Caco-2 (cell line): ENCODE measurements at regions not wholly inside any gene's neighbourhood (a gene's known extent, or its start where the extent isn't known, plus 50 kb on each side); places are given as distances from the start of the nearest gene placed in this dataset.

Experiments used
- BruUV-seq: library from RNA; stranded (reverse); fragments of 400-500 nt; replicated peaks from 2 replicates; lab custom pipeline; 2021; lab: Mats Ljungman, UMichigan
- CTCF ChIA-PET: fragments of 300-600 bp; sonication (Branson Sonifier 250); formaldehyde crosslinking; loops from one replicate; lab custom pipeline; 2022; ENCODE audit warnings: antibody characterized with exemption; lab: Charles Lee
- POLR2A ChIA-PET: fragments of 300-600 bp; sonication (Branson Sonifier 250); formaldehyde crosslinking; loops from one replicate; lab custom pipeline; 2022; ENCODE audit warnings: antibody characterized with exemption; lab: Charles Lee
- DNase-seq, 2 experiments: peaks; one replicate each; pipeline versions ENCODE4 v3.0.0 to v3.0.0-alpha.2; 2020 to 2022
- H3K27me3 ChIP-seq: replicated peaks from 2 replicates; pipeline ENCODE4 v1.6.0; 2011; ENCODE audit warnings: low read length; ENCODE audit not compliant: control insufficient read depth, insufficient read depth
- H3K36me3 ChIP-seq: 2 replicates; pipeline ENCODE4 v1.5.1; 2011; ENCODE audit warnings: low read length; ENCODE audit not compliant: control insufficient read depth, insufficient read depth
- H3K4me1 ChIP-seq: fragments of 250-450 bp; sonication (Bioruptor Pico); 2 replicates; pipeline ENCODE4 v1.5.1; 2020; ENCODE audit warnings: mild to moderate bottlenecking
- H3K4me3 ChIP-seq: 2 replicates; pipeline ENCODE4 v1.5.1; 2011; ENCODE audit warnings: low read depth, mild to moderate bottlenecking, control low read depth, low read length
- H3K9me3 ChIP-seq: fragments of 250-450 bp; sonication (Bioruptor Pico); 2 replicates; pipeline ENCODE4 v1.5.1; 2020; ENCODE audit warnings: mild to moderate bottlenecking, moderate library complexity
- H3K27ac Mint-ChIP-seq: one replicate; pipeline ENCODE4 v1.8.0; 2022; ENCODE audit warnings: mixed read lengths; ENCODE audit not compliant: unreplicated experiment
- H3K27me3 Mint-ChIP-seq: one replicate; pipeline ENCODE4 v1.8.0; 2022; ENCODE audit warnings: mixed read lengths; ENCODE audit not compliant: insufficient read depth, unreplicated experiment
- H3K36me3 Mint-ChIP-seq: one replicate; pipeline ENCODE4 v1.8.0; 2022; ENCODE audit warnings: mild to moderate bottlenecking, mixed read lengths; ENCODE audit not compliant: insufficient read depth, unreplicated experiment
- H3K4me1 Mint-ChIP-seq: one replicate; pipeline ENCODE4 v1.8.0; 2022; ENCODE audit warnings: low read depth, mixed read lengths; ENCODE audit not compliant: unreplicated experiment
- H3K4me3 Mint-ChIP-seq: one replicate; pipeline ENCODE4 v1.8.0; 2022; ENCODE audit warnings: mild to moderate bottlenecking, moderate library complexity, mixed read lengths; ENCODE audit not compliant: unreplicated experiment
- H3K9me3 Mint-ChIP-seq: one replicate; pipeline ENCODE4 v1.8.0; 2022; ENCODE audit warnings: mixed read lengths; ENCODE audit not compliant: unreplicated experiment
- intact Hi-C: fragments of 100-400 bp; cut with micrococcal nuclease; formaldehyde crosslinking; loops from one replicate; pipeline ENCODE4 v1.10.0; 2022; ENCODE audit not compliant: unreplicated experiment
- TF ChIP-seq, protein P1 (sequence below), 2 experiments: fragments of 200-600 bp in 1 of 2; IDR thresholded peaks; 1 replicate in 1 of 2; 2 replicates in 1 of 2; pipeline versions ENCODE4 v1.5.1 to v1.8.0; 2011 to 2022; ENCODE audit warnings: antibody characterized with exemption in 1 of 2, control low read depth in 1 of 2, inconsistent platforms in 1 of 2, low read depth in 1 of 2, low read length in 1 of 2, mild to moderate bottlenecking in 1 of 2, moderate library complexity in 1 of 2; ENCODE audit not compliant: insufficient read depth in 1 of 2, severe bottlenecking in 1 of 2, unreplicated experiment in 1 of 2

DNA sequence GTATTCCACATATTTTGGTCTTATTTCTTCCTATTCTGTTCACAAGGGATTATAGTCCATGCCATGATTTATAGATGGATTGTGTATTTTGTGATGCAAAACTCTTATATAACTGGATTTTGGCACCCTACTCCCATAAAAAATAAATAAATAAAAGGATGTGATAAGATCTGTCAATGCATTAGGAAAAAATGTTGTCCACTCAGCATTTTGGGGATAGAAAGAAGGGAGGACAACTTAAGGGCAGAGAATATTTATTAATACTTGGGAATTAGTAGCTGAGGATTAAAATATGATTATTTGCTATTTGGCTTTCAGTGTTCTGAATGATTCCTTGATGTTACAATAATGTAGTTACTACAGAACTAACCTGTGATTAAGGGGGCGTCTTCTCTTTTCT lies 682.6 kb downstream of the ZBBX start:
- H3K4me3 Mint-ChIP-seq = no peak overlapping the region
- no peaks in the 10 kb centered on the region for H3K36me3 Mint-ChIP-seq
- Histone ChIP-seq H3K27me3 (no peaks in the 10 kb centered on the region), H3K36me3 (no peaks in the 10 kb centered on the region), H3K4me3 (no peak overlapping the region), H3K4me1 (no peaks in the 10 kb centered on the region), H3K9me3 (no peaks in the 10 kb centered on the region)
- H3K27me3 Mint-ChIP-seq = no peaks in the 10 kb centered on the region
- H3K27ac Mint-ChIP-seq = no peak overlapping the region
- H3K9me3 Mint-ChIP-seq = peaks cover 11% of the 10 kb centered on the region
- H3K4me1 Mint-ChIP-seq = no peaks in the 10 kb centered on the region
- CTCF ChIA-PET = no interaction called here
- intact Hi-C loops = no loop called here
- TF ChIP-seq, protein P1, sequence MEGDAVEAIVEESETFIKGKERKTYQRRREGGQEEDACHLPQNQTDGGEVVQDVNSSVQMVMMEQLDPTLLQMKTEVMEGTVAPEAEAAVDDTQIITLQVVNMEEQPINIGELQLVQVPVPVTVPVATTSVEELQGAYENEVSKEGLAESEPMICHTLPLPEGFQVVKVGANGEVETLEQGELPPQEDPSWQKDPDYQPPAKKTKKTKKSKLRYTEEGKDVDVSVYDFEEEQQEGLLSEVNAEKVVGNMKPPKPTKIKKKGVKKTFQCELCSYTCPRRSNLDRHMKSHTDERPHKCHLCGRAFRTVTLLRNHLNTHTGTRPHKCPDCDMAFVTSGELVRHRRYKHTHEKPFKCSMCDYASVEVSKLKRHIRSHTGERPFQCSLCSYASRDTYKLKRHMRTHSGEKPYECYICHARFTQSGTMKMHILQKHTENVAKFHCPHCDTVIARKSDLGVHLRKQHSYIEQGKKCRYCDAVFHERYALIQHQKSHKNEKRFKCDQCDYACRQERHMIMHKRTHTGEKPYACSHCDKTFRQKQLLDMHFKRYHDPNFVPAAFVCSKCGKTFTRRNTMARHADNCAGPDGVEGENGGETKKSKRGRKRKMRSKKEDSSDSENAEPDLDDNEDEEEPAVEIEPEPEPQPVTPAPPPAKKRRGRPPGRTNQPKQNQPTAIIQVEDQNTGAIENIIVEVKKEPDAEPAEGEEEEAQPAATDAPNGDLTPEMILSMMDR (IDR thresholded peaks at IDR 0.05; ENCODE audit: insufficient read depth in 1 of 2, low read depth in 1 of 2, low read length in 1 of 2, severe bottlenecking in 1 of 2, unreplicated experiment in 1 of 2) = no peak
- DNase-seq = no peak
- BruUV-seq = no TSS peak
- POLR2A ChIA-PET = no interaction called here

DNA sequence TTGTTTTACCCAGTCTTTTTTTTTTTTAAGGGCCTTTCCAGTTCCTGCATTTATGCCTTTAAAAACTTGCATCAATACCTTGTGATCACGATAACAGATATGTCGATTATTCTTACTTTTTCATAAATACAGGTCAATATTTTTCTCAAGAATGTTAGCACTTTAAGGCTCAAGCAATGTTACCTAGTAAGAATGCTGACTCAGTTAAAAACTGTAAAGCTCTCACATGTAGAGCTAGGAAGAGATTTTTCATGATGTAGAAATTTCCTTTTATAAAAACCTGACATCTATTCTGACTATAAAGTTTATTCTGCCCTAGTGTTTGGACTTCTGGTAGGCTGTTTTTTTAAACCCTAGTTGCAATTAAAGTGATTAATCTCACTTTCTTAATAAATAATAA lies 684.0 kb downstream of the ZBBX start:
- Histone ChIP-seq H3K4me3 (no peak overlapping the region), H3K36me3 (no peaks in the 10 kb centered on the region), H3K9me3 (no peaks in the 10 kb centered on the region), H3K27me3 (no peaks in the 10 kb centered on the region), H3K4me1 (no peaks in the 10 kb centered on the region)
- no peak for DNase-seq
- Mint-ChIP-seq H3K9me3 (peaks cover 6% of the 10 kb centered on the region), H3K36me3 (no peaks in the 10 kb centered on the region), H3K27ac (no peak overlapping the region), H3K4me1 (no peaks in the 10 kb centered on the region), H3K27me3 (no peaks in the 10 kb centered on the region), H3K4me3 (no peak overlapping the region)
- CTCF ChIA-PET = interaction anchor here (0.7 kb wide), 1 partner anchor 648 kb away, joined by 3 read pairs; no protein-coding TSS in a partner anchor
- no TSS peak for BruUV-seq
- POLR2A ChIA-PET = no interaction called here
- TF ChIP-seq, protein P1 (IDR thresholded peaks at IDR 0.05; ENCODE audit: insufficient read depth in 1 of 2, low read depth in 1 of 2, low read length in 1 of 2, severe bottlenecking in 1 of 2, unreplicated experiment in 1 of 2) = no peak
- intact Hi-C loops = no loop called here

DNA sequence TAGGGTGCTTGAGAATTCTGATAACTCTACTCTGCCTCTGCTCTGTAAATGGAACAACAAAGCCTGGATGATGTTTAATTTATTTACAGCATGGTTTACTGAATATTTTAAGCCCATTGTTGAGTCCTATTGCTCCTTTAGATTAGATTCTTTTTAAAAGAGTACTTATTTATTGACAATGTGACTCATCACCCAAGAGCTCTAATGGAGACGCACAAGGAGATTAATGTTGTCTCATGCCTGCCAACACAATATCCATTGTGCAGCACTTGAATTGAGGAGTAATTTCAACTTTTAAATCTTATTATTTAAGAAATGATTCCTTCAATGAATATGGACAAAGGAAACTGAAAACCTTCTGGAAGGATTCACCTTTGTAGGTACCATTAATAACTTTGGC lies 691.4 kb downstream of the ZBBX start:
- ChIA-PET POLR2A (no interaction called here), CTCF (no interaction called here)
- Mint-ChIP-seq H3K27me3 (no peaks in the 10 kb centered on the region), H3K9me3 (no peaks in the 10 kb centered on the region), H3K4me3 (no peak overlapping the region), H3K36me3 (no peaks in the 10 kb centered on the region), H3K4me1 (no peaks in the 10 kb centered on the region), H3K27ac (no peak overlapping the region)
- intact Hi-C loops = no loop called here
- Histone ChIP-seq H3K4me1 (no peaks in the 10 kb centered on the region), H3K27me3 (no peaks in the 10 kb centered on the region), H3K36me3 (no peaks in the 10 kb centered on the region), H3K9me3 (no peaks in the 10 kb centered on the region), H3K4me3 (no peak overlapping the region)
- TF ChIP-seq, protein P1 (IDR thresholded peaks at IDR 0.05; ENCODE audit: insufficient read depth in 1 of 2, low read depth in 1 of 2, low read length in 1 of 2, severe bottlenecking in 1 of 2, unreplicated experiment in 1 of 2) = no peak
- BruUV-seq = no TSS peak
- DNase-seq = no peak
